ENCODE measurements at regions not wholly inside any gene's neighbourhood (a gene's known extent, or its start where the extent isn't known, plus 50 kb on each side); places are given as distances from the start of the nearest gene placed in this dataset.

GRCh38 chr14:34104489-34105397 lies 153.9 kb upstream of the EGLN3 start:
- no peaks in the 10 kb centered on the region for H3K4me1 ChIP-seq (replicated peaks; ENCODE audit: insufficient read depth)
- no peaks in the 10 kb centered on the region for H4K20me1 ChIP-seq (ENCODE audit: insufficient read depth)
- H2AFZ ChIP-seq: no peak overlapping the region
- POLR2A ChIA-PET (ENCODE audit: unreplicated experiment): interaction anchor here (0.7 kb wide), 1 partner anchor 106 kb away, joined by 5 read pairs; no protein-coding TSS in a partner anchor
- no peak overlapping the region for H3K4me2 ChIP-seq
- no peak overlapping the region for H3K27ac ChIP-seq
- H3F3A ChIP-seq (ENCODE audit: insufficient read depth, low read depth): no peaks in the 10 kb centered on the region
- H3K27me3 ChIP-seq (ENCODE audit: insufficient read depth, low read depth): no peaks in the 10 kb centered on the region
- H3K9me2 ChIP-seq (ENCODE audit: insufficient read depth): no peaks in the 10 kb centered on the region
- TF ChIP-seq, protein P1, sequence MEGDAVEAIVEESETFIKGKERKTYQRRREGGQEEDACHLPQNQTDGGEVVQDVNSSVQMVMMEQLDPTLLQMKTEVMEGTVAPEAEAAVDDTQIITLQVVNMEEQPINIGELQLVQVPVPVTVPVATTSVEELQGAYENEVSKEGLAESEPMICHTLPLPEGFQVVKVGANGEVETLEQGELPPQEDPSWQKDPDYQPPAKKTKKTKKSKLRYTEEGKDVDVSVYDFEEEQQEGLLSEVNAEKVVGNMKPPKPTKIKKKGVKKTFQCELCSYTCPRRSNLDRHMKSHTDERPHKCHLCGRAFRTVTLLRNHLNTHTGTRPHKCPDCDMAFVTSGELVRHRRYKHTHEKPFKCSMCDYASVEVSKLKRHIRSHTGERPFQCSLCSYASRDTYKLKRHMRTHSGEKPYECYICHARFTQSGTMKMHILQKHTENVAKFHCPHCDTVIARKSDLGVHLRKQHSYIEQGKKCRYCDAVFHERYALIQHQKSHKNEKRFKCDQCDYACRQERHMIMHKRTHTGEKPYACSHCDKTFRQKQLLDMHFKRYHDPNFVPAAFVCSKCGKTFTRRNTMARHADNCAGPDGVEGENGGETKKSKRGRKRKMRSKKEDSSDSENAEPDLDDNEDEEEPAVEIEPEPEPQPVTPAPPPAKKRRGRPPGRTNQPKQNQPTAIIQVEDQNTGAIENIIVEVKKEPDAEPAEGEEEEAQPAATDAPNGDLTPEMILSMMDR (conservative IDR thresholded peaks at IDR 0.05): no peak
- TF ChIP-seq EZH2 (IDR thresholded peaks at IDR 0.05; ENCODE audit: low read depth): no peak
- intact Hi-C loops (cut with micrococcal nuclease; ENCODE audit: unreplicated experiment): no loop called here
- H3K4me3 ChIP-seq: no peak overlapping the region
- DNase-seq: no peak
- no peaks in the 10 kb centered on the region for H3K36me3 ChIP-seq (ENCODE audit: low read depth)
- H3K79me2 ChIP-seq (ENCODE audit: low read depth): no peaks in the 10 kb centered on the region
- H3K9me3 ChIP-seq (ENCODE audit: insufficient read depth, low read depth): no peaks in the 10 kb centered on the region
- no TSS peak for BruUV-seq (replicated peaks)
- CTCF ChIA-PET: no interaction called here

- H3K79me2 ChIP-seq (ENCODE audit: low read depth): no peaks in the 10 kb centered on the region
- no TSS peak for BruUV-seq (replicated peaks)
- no peaks in the 10 kb centered on the region for H3F3A ChIP-seq (ENCODE audit: insufficient read depth, low read depth)
- no peaks in the 10 kb centered on the region for H3K9me3 ChIP-seq (ENCODE audit: insufficient read depth, low read depth)
- intact Hi-C loops (cut with micrococcal nuclease; ENCODE audit: unreplicated experiment): no loop called here
- ChIA-PET POLR2A (ENCODE audit: unreplicated experiment) (no interaction called here), CTCF (no interaction called here)
- no peak for DNase-seq
- no peak overlapping the region for H3K4me2 ChIP-seq
- no peak overlapping the region for H3K4me3 ChIP-seq
- no peaks in the 10 kb centered on the region for H3K27me3 ChIP-seq (ENCODE audit: insufficient read depth, low read depth)
- H3K9me2 ChIP-seq (ENCODE audit: insufficient read depth): no peaks in the 10 kb centered on the region
- no peak for TF ChIP-seq EZH2 (IDR thresholded peaks at IDR 0.05; ENCODE audit: low read depth)
- TF ChIP-seq, protein P1 (conservative IDR thresholded peaks at IDR 0.05): no peak
- peaks cover 9% of the 10 kb centered on the region for H3K4me1 ChIP-seq (replicated peaks; ENCODE audit: insufficient read depth)
- H3K27ac ChIP-seq: no peak overlapping the region
- no peaks in the 10 kb centered on the region for H4K20me1 ChIP-seq (ENCODE audit: insufficient read depth)
- H2AFZ ChIP-seq: no peak overlapping the region
- no peaks in the 10 kb centered on the region for H3K36me3 ChIP-seq (ENCODE audit: low read depth)
Measured at GRCh38 chr14:34103176-34103575, 152.3 kb upstream of the EGLN3 start.

- no peak overlapping the region for H3K27ac ChIP-seq
- ChIA-PET CTCF (no interaction called here), POLR2A (ENCODE audit: unreplicated experiment) (no interaction called here)
- intact Hi-C loops (cut with micrococcal nuclease; ENCODE audit: unreplicated experiment): loop anchor here (5.0 kb wide), 1 partner anchor 128 kb away; no protein-coding TSS in a partner anchor
- H3F3A ChIP-seq (ENCODE audit: insufficient read depth, low read depth): no peaks in the 10 kb centered on the region
- no peak for TF ChIP-seq EZH2 (IDR thresholded peaks at IDR 0.05; ENCODE audit: low read depth)
- TF ChIP-seq, protein P1 (conservative IDR thresholded peaks at IDR 0.05): no peak
- no peak overlapping the region for H3K4me2 ChIP-seq
- no peak overlapping the region for H2AFZ ChIP-seq
- H3K4me1 ChIP-seq (replicated peaks; ENCODE audit: insufficient read depth): peaks cover 18% of the 10 kb centered on the region
- H3K27me3 ChIP-seq (ENCODE audit: insufficient read depth, low read depth): no peaks in the 10 kb centered on the region
- no peaks in the 10 kb centered on the region for H4K20me1 ChIP-seq (ENCODE audit: insufficient read depth)
- DNase-seq: no peak
- BruUV-seq (replicated peaks): no TSS peak
- no peak overlapping the region for H3K4me3 ChIP-seq
- H3K9me2 ChIP-seq (ENCODE audit: insufficient read depth): no peaks in the 10 kb centered on the region
- no peaks in the 10 kb centered on the region for H3K36me3 ChIP-seq (ENCODE audit: low read depth)
- H3K79me2 ChIP-seq (ENCODE audit: low read depth): no peaks in the 10 kb centered on the region
- no peaks in the 10 kb centered on the region; the same call in 1 of the 2 replicates for H3K9me3 ChIP-seq (ENCODE audit: insufficient read depth, low read depth)
Measured at GRCh38 chr14:34099635-34100034, 148.8 kb upstream of the EGLN3 start.
